ENCODE measurements at regions not wholly inside any gene's neighbourhood (a gene's known extent, or its start where the extent isn't known, plus 50 kb on each side); places are given as distances from the start of the nearest gene placed in this dataset.

DNA sequence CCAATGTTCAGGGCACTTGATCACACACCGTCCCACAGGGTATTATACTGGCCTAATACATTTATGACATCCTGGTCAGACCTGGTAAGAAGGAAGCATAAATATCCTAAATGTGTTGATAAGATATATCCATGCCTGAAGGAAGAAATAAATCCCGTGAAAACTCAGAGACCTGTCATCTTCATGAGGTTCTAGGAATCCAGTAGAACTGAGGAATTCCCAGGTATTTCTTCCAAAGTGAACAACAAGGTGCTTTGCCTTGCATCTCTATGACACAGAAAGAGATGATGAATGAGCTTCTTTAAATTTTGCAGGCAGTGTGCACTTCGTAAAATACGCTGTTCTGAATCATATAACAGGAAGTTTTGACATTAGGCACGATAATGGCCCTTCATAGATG, 78.1 kb upstream of the VGLL3 start:
- no peak for DNase-seq (ENCODE audit: low spot score)
- TF ChIP-seq, protein P1, sequence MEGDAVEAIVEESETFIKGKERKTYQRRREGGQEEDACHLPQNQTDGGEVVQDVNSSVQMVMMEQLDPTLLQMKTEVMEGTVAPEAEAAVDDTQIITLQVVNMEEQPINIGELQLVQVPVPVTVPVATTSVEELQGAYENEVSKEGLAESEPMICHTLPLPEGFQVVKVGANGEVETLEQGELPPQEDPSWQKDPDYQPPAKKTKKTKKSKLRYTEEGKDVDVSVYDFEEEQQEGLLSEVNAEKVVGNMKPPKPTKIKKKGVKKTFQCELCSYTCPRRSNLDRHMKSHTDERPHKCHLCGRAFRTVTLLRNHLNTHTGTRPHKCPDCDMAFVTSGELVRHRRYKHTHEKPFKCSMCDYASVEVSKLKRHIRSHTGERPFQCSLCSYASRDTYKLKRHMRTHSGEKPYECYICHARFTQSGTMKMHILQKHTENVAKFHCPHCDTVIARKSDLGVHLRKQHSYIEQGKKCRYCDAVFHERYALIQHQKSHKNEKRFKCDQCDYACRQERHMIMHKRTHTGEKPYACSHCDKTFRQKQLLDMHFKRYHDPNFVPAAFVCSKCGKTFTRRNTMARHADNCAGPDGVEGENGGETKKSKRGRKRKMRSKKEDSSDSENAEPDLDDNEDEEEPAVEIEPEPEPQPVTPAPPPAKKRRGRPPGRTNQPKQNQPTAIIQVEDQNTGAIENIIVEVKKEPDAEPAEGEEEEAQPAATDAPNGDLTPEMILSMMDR (IDR thresholded peaks at IDR 0.05) = no peak

DNA sequence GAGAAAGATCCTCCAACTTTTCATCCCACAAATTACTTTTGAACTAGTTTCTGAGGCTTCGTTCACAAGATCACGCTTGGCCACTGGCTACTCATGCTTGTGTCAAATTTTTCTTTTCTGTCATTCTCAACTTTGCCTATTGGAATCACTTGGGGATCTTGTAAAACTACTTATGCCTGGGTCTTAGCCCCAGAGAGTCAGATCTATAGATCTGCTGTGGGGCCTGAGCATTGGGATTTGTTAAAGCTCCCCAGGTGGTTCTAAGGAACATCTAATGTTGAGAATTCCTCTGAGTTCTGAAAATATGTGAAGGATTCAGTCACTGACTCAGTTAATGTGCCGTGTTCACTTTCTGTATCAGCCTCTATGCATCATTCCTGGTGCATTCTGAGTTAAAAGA, 71.7 kb upstream of the VGLL3 start:
- Histone ChIP-seq H3K4me3 (no peak overlapping the region), H3K9me3 (no peaks in the 10 kb centered on the region), H3K36me3 (no peaks in the 10 kb centered on the region), H3K4me1 (no peaks in the 10 kb centered on the region), H3K27me3 (no peaks in the 10 kb centered on the region), H3K27ac (no peak overlapping the region)
- DNase-seq (ENCODE audit: low spot score) = no peak
- TF ChIP-seq, protein P1 (IDR thresholded peaks at IDR 0.05) = no peak

More for the DNA sequence above, 78.1 kb upstream of the VGLL3 start:
- Histone ChIP-seq H3K36me3 (no peaks in the 10 kb centered on the region), H3K4me1 (no peaks in the 10 kb centered on the region), H3K4me3 (no peak overlapping the region), H3K27ac (no peak overlapping the region), H3K27me3 (no peaks in the 10 kb centered on the region), H3K9me3 (no peaks in the 10 kb centered on the region)

DNA sequence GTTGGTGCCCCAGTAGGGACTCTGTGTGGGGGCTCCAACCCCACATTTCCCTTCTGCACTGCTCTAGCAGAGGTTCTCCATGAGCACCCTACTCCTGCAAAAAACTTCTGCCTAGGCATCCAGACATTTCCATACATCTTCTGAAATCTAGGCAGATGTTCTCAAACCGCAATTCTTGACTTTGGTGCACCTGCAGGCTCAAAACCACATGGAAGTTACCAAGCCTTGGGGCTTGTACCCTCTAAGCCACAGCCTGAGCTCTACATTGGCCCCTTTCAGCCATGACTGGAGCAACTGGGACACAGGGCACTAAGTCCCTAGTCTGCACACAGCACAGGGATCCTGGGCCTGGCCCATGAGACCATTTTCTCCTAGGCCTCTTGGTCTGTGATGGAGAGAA, 66.5 kb upstream of the VGLL3 start:
- Histone ChIP-seq H3K9me3 (no peaks in the 10 kb centered on the region), H3K27ac (no peak overlapping the region), H3K4me3 (no peak overlapping the region), H3K27me3 (no peaks in the 10 kb centered on the region), H3K36me3 (no peaks in the 10 kb centered on the region), H3K4me1 (no peaks in the 10 kb centered on the region)
- no peak for DNase-seq (ENCODE audit: low spot score)
- TF ChIP-seq, protein P1 (IDR thresholded peaks at IDR 0.05) = no peak

DNA sequence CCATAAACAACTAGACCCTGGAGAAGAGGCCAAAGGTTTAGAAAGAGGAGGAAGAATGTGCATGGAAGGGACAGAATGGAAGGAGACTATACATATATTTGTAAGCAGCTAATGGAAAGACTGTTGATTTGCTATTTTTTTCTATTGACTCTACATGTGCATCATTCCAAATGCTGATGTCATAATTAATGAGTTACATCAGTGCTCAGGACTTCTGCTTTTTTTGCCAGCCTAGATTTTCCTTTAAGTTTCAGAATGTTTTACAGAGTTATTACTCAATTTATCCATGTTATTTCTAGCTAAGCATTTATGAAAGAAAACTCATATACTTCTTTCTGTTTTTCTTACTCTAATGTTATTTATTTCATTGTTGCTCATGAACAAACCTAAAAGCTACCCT, 62.6 kb upstream of the VGLL3 start:
- H3K36me3 ChIP-seq = no peaks in the 10 kb centered on the region
- no peaks in the 10 kb centered on the region for H3K9me3 ChIP-seq
- no peaks in the 10 kb centered on the region for H3K27me3 ChIP-seq
- no peaks in the 10 kb centered on the region for H3K4me1 ChIP-seq
- no peak for DNase-seq (ENCODE audit: low spot score)
- TF ChIP-seq, protein P1 (IDR thresholded peaks at IDR 0.05) = no peak
- H3K27ac ChIP-seq = no peak overlapping the region
- no peak overlapping the region for H3K4me3 ChIP-seq

DNA sequence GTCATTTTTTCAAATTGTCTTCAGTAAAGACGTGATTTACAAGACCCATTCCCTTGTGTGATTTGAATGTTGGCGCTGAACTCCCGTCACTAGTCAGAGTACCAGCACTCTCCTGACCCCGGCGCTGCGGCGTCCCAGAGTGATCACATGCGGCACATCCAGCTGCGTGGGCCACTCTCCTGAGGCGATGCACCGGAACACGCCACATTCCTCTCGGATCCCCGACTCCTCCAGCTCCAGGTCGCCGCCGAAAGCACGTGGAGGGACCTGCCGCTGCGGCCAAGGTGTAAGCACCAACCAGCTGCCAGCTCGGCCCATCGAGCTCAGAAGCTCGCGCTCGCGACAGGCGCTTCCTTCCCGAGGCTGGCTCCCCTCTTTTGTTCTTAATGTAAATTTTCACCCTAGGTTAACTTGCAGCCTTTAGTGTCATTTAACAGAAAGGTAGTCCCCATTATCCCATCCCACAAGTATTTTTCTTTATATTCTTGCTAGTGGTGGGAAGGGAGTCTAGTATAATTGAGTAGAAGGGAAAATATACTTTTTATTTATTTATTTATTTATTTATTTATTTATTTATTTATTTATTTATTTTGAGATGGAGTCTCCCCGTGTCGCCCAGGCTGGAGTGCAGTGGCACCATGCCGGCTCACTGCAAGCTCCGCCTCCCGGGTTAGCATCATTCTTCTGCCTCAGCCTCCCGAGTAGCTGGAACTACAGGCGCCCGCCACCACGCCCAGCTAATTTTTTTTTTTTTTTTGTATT, 61.7 kb upstream of the VGLL3 start:
- TF ChIP-seq, protein P1 (IDR thresholded peaks at IDR 0.05) = no peak
- no peaks in the 10 kb centered on the region for H3K4me1 ChIP-seq
- DNase-seq (ENCODE audit: low spot score) = no peak

DNA sequence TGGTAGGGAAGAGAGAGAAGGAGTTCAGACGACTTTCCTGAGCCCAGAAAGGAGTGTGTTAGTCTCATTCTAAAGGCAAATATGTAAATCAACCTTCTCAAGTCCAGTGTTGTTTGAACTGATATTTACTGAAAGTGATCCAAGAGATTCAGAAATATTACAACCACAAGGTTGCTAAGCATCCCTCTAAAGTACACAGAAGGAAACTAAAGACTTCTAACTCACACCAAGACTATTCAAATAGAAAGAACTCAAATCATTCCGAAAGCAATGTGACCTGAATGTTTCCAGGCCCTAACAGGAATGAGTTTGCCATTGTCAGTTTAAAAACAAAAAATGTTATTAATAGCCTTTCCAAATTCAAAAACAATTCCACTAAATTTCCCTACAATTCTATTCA, 56.9 kb upstream of the VGLL3 start:
- H3K27ac ChIP-seq = no peak overlapping the region
- DNase-seq (ENCODE audit: low spot score) = no peak

More for the DNA sequence above, 61.7 kb upstream of the VGLL3 start:
- no peaks in the 10 kb centered on the region for H3K27me3 ChIP-seq
- H3K36me3 ChIP-seq = no peaks in the 10 kb centered on the region
- H3K27ac ChIP-seq = no peak overlapping the region
- H3K9me3 ChIP-seq = no peaks in the 10 kb centered on the region
- H3K4me3 ChIP-seq = no peak overlapping the region

More for the DNA sequence above, 56.9 kb upstream of the VGLL3 start:
- Histone ChIP-seq H3K9me3 (no peaks in the 10 kb centered on the region), H3K36me3 (no peaks in the 10 kb centered on the region), H3K4me1 (no peaks in the 10 kb centered on the region), H3K27me3 (no peaks in the 10 kb centered on the region), H3K4me3 (no peak overlapping the region)
- TF ChIP-seq, protein P1 (IDR thresholded peaks at IDR 0.05) = no peak

All from right atrium auricular region (tissue), 2 donors.